B cell (primary cell): ENCODE measurements at regions not wholly inside any gene's neighbourhood (a gene's known extent, or its start where the extent isn't known, plus 50 kb on each side); places are given as distances from the start of the nearest gene placed in this dataset.

Experiments
- EZH2 ChIP-seq: IDR thresholded peaks from 2 replicates; pipeline ENCODE4 v1.6.1; 2012; ENCODE audit warnings: borderline replicate concordance, low read depth, mild to moderate bottlenecking, moderate library complexity, low read length; ENCODE audit not compliant: insufficient read depth, poor library complexity, severe bottlenecking
- TF ChIP-seq, protein P1 (sequence below): fragments of 200-600 bp; IDR thresholded peaks from one replicate; pipeline ENCODE4 v1.8.0; 2022; ENCODE audit warnings: antibody characterized with exemption, mild to moderate bottlenecking

DNA sequence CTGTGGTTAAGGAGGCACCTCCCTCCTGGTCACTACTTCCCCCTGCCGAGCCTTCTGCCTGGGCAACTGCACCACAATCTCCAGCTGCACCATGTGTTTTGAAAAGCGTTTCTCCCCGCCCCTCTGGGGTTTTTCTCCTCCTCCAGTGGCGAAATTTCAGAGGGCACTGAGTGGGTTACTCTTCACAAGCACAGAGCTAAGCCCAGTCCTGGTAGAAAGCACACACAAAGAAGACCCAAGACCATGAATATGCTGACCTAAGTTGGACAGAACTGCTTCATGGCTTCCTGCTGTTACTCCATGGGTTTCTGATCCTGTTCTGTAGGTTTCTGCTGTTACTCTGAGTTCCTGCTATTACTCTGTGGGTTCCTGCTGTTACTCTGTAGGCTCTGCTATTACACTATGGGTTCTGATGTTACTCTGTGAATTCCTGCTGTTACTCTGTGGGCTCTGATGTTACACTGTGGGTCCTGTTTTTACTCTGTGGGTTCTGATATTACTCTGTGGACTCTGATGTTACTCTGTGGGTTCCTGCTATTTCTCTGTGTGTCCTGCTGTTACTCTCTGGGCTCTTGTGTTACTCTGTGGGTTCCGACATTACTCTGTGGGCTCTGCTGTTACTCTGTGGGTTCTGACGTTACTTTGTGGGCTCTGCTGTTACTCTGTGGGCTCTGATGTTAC is 216.6 kb downstream of the RTP5 start:
- TF ChIP-seq, protein P1, sequence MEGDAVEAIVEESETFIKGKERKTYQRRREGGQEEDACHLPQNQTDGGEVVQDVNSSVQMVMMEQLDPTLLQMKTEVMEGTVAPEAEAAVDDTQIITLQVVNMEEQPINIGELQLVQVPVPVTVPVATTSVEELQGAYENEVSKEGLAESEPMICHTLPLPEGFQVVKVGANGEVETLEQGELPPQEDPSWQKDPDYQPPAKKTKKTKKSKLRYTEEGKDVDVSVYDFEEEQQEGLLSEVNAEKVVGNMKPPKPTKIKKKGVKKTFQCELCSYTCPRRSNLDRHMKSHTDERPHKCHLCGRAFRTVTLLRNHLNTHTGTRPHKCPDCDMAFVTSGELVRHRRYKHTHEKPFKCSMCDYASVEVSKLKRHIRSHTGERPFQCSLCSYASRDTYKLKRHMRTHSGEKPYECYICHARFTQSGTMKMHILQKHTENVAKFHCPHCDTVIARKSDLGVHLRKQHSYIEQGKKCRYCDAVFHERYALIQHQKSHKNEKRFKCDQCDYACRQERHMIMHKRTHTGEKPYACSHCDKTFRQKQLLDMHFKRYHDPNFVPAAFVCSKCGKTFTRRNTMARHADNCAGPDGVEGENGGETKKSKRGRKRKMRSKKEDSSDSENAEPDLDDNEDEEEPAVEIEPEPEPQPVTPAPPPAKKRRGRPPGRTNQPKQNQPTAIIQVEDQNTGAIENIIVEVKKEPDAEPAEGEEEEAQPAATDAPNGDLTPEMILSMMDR = no peak
- no peak for TF ChIP-seq EZH2
